H9 (cell line): ENCODE measurements at regions not wholly inside any gene's neighbourhood (a gene's known extent, or its start where the extent isn't known, plus 50 kb on each side); places are given as distances from the start of the nearest gene placed in this dataset.

Experiments used
- DNase-seq: peaks from one replicate; pipeline ENCODE4 v3.0.0-alpha.2; 2017
- H2AFZ ChIP-seq: one replicate; pipeline ENCODE4 v1.6.1; 2013; ENCODE audit warnings: mild to moderate bottlenecking, low read length, control low read depth, moderate library complexity
- H2AK5ac ChIP-seq: 2 replicates; pipeline ENCODE4 v1.6.1; 2013; ENCODE audit warnings: low read length, control low read depth, mixed read lengths; ENCODE audit not compliant: insufficient read length
- H2BK120ac ChIP-seq: one replicate; pipeline ENCODE4 v1.6.1; 2013; ENCODE audit warnings: low read depth, mild to moderate bottlenecking, low read length, control low read depth, inconsistent platforms; ENCODE audit not compliant: poor library complexity, severe bottlenecking
- H2BK12ac ChIP-seq: 2 replicates; pipeline ENCODE4 v1.6.1; 2013; ENCODE audit warnings: low read length, control low read depth, mixed read lengths, low read depth; ENCODE audit not compliant: insufficient read length
- H2BK15ac ChIP-seq: 2 replicates; pipeline ENCODE4 v1.6.1; 2013; ENCODE audit warnings: low read depth, low read length, control low read depth
- H2BK20ac ChIP-seq: one replicate; pipeline ENCODE4 v1.6.1; 2013; ENCODE audit warnings: low read depth, mild to moderate bottlenecking, low read length, control low read depth, inconsistent platforms; ENCODE audit not compliant: poor library complexity, severe bottlenecking
- H2BK5ac ChIP-seq: 2 replicates; pipeline ENCODE4 v1.6.1; 2013; ENCODE audit warnings: low read length, control low read depth, mixed read lengths; ENCODE audit not compliant: insufficient read length
- H3K14ac ChIP-seq: 2 replicates; pipeline ENCODE4 v1.6.1; 2013; ENCODE audit warnings: low read length, control low read depth; ENCODE audit not compliant: insufficient read depth
- H3K18ac ChIP-seq: 2 replicates; pipeline ENCODE4 v1.6.1; 2013; ENCODE audit warnings: low read depth, mild to moderate bottlenecking, mixed read lengths, low read length, control low read depth; ENCODE audit not compliant: insufficient read length
- H3K23ac ChIP-seq: 2 replicates; pipeline ENCODE4 v1.6.1; 2013; ENCODE audit warnings: low read length, control low read depth, mixed read lengths, low read depth; ENCODE audit not compliant: insufficient read length
- H3K23me2 ChIP-seq: 2 replicates; pipeline ENCODE4 v1.6.1; 2013; ENCODE audit warnings: low read depth, mild to moderate bottlenecking, mixed read lengths, low read length, control low read depth; ENCODE audit not compliant: insufficient read length, poor library complexity, severe bottlenecking
- H3K27ac ChIP-seq: 2 replicates; pipeline ENCODE4 v1.5.1; 2013; ENCODE audit warnings: low read length, control low read depth, mixed read lengths, low read depth; ENCODE audit not compliant: insufficient read length
- H3K27me3 ChIP-seq: 2 replicates; pipeline ENCODE4 v1.6.1; 2013; ENCODE audit warnings: low read length, control low read depth, inconsistent platforms; ENCODE audit not compliant: insufficient read depth
- H3K4ac ChIP-seq: 2 replicates; pipeline ENCODE4 v1.6.1; 2013; ENCODE audit warnings: low read depth, mild to moderate bottlenecking, control low read depth, inconsistent platforms, low read length, moderate library complexity
- H3K4me1 ChIP-seq: 2 replicates; pipeline ENCODE4 v1.6.1; 2013; ENCODE audit warnings: low read length, control low read depth, inconsistent platforms; ENCODE audit not compliant: insufficient read depth
- H3K4me2 ChIP-seq: 2 replicates; pipeline ENCODE4 v1.6.1; 2013; ENCODE audit warnings: low read length, control low read depth, mixed read lengths; ENCODE audit not compliant: insufficient read length, insufficient read depth
- H3K56ac ChIP-seq: 2 replicates; pipeline ENCODE4 v1.6.1; 2013; ENCODE audit warnings: low read depth, mild to moderate bottlenecking, mixed read lengths, low read length, control low read depth; ENCODE audit not compliant: insufficient read length
- H3K79me1 ChIP-seq: 2 replicates; pipeline ENCODE4 v1.6.1; 2013; ENCODE audit warnings: low read depth, mild to moderate bottlenecking, moderate library complexity, low read length, control low read depth, inconsistent platforms; ENCODE audit not compliant: insufficient read depth, poor library complexity, severe bottlenecking
- H3K79me2 ChIP-seq: 2 replicates; pipeline ENCODE4 v1.6.1; 2013; ENCODE audit warnings: low read length, control low read depth, inconsistent platforms; ENCODE audit not compliant: insufficient read depth
- H3K9ac ChIP-seq: 2 replicates; pipeline ENCODE4 v1.6.1; 2013; ENCODE audit warnings: low read length, control low read depth, mixed read lengths; ENCODE audit not compliant: insufficient read length; ENCODE audit errors: extremely low read depth
- H3K9me3 ChIP-seq: one replicate; pipeline ENCODE4 v1.6.1; 2013; ENCODE audit warnings: low read depth, low read length, inconsistent platforms; ENCODE audit not compliant: control insufficient read depth
- H3T11ph ChIP-seq: one replicate; pipeline ENCODE4 v1.6.1; 2013; ENCODE audit warnings: mild to moderate bottlenecking, low read length, control low read depth, inconsistent platforms
- H4K20me1 ChIP-seq: one replicate; pipeline ENCODE4 v1.6.1; 2013; ENCODE audit not compliant: control insufficient read depth, insufficient read length, insufficient read depth
- H4K5ac ChIP-seq: 2 replicates; pipeline ENCODE4 v1.6.1; 2013; ENCODE audit warnings: low read depth, mild to moderate bottlenecking, mixed read lengths, low read length, control low read depth; ENCODE audit not compliant: insufficient read length
- H4K8ac ChIP-seq: replicated peaks from 2 replicates; pipeline ENCODE4 v1.6.1; 2013; ENCODE audit warnings: low read length, control low read depth, mixed read lengths, low read depth; ENCODE audit not compliant: insufficient read length
- H4K91ac ChIP-seq: 2 replicates; pipeline ENCODE4 v1.6.1; 2013; ENCODE audit warnings: low read depth, mild to moderate bottlenecking, moderate library complexity, mixed read lengths, low read length, control low read depth; ENCODE audit not compliant: insufficient read length
- H3K27ac Mint-ChIP-seq, 3 experiments: 2 replicates in 2 of 3; 3 replicates in 1 of 3; pipeline ENCODE4 v1.8.0; 2020 to 2021; ENCODE audit warnings: mixed read lengths in 3 of 3, mild to moderate bottlenecking in 1 of 3, moderate library complexity in 1 of 3
- H3K27me3 Mint-ChIP-seq: 2 replicates; pipeline ENCODE4 v1.8.0; 2021; ENCODE audit warnings: low read depth, mild to moderate bottlenecking, moderate library complexity, mixed read lengths
- H3K36me3 Mint-ChIP-seq, 3 experiments: 2 replicates in 2 of 3; 3 replicates in 1 of 3; pipeline ENCODE4 v1.8.0; 2020 to 2021; ENCODE audit warnings: low read depth in 3 of 3, mixed read lengths in 3 of 3; ENCODE audit not compliant: insufficient read depth in 1 of 3
- H3K4me1 Mint-ChIP-seq, 2 experiments: 2 replicates each; pipeline ENCODE4 v1.8.0; 2020; ENCODE audit warnings: mixed read lengths in 2 of 2
- H3K4me3 Mint-ChIP-seq, 2 experiments: 2 replicates in 1 of 2; 3 replicates in 1 of 2; pipeline ENCODE4 v1.8.0; 2020 to 2021; ENCODE audit warnings: mild to moderate bottlenecking in 2 of 2, mixed read lengths in 2 of 2, moderate library complexity in 1 of 2
- H3K9me3 Mint-ChIP-seq, 2 experiments: 2 replicates in 1 of 2; 3 replicates in 1 of 2; pipeline ENCODE4 v1.8.0; 2020; ENCODE audit warnings: mild to moderate bottlenecking in 2 of 2, mixed read lengths in 2 of 2, moderate library complexity in 1 of 2
- CTCF ChIP-seq: fragments of 200-600 bp; sonication (generic); conservative IDR thresholded peaks from 3 replicates; pipeline ENCODE4 v1.8.0; 2021; ENCODE audit warnings: antibody characterized with exemption, mild to moderate bottlenecking
- WGBS: extraction: QIAGEN DNeasy Blood & Tissue Kit; methylation state at CpG from one replicate; pipeline ENCODE4 v1.1.7; 2013; ENCODE audit warnings: missing lambda C conversion rate, low lambda C conversion rate, mixed read lengths; ENCODE audit not compliant: insufficient read length; ENCODE audit errors: extremely low coverage; 5-methylcytosine and 5-hydroxymethylcytosine counted together

- Mint-ChIP-seq H3K27ac (no peak overlapping the region), H3K9me3 (no peaks in the 10 kb centered on the region), H3K27me3 (peaks cover 55% of the 10 kb centered on the region), H3K36me3 (no peaks in the 10 kb centered on the region; a peak in 1 of 7 replicates), H3K4me3 (peak overlapping the region; percentile 71 to 83), H3K4me1 (peaks cover 25 to 38% of the 10 kb centered on the region in 2 experiments)
- Histone ChIP-seq H2BK15ac (no peak overlapping the region), H3K4me1 (no peaks in the 10 kb centered on the region), H2BK5ac (no peak overlapping the region), H3K9ac (no peak overlapping the region), H3K18ac (no peak overlapping the region), H3K79me2 (no peaks in the 10 kb centered on the region), H3K9me3 (no peaks in the 10 kb centered on the region), H3K23me2 (no peaks in the 10 kb centered on the region), H2AFZ (no peak overlapping the region), H3K4ac (no peak overlapping the region), H3K56ac (no peak overlapping the region), H3K27ac (no peak overlapping the region), H4K5ac (no peak overlapping the region), H2BK120ac (no peak overlapping the region), H2AK5ac (no peak overlapping the region), H3K79me1 (no peaks in the 10 kb centered on the region), H4K91ac (no peak overlapping the region), H3T11ph (no peak overlapping the region), H3K4me2 (peak overlapping the region; percentile 24), H3K23ac (no peak overlapping the region), H2BK12ac (no peak overlapping the region), H4K20me1 (no peaks in the 10 kb centered on the region), H4K8ac (no peak overlapping the region), H2BK20ac (no peak overlapping the region), H3K27me3 (peaks cover 14% of the 10 kb centered on the region), H3K14ac (no peak overlapping the region)
- DNase-seq = peak; percentile 78
- no CpG with 5 or more reads among the region's 55 CpGs for WGBS
- peak; percentile 33; the same call in 2 of the 3 replicates for TF ChIP-seq CTCF
Observed at GRCh38 chr12:100715976-100716944, 78.3 kb upstream of the ANO4 start.
